Astrocyte (in vitro differentiated cells and primary cell): ENCODE measurements at regions not wholly inside any gene's neighbourhood (a gene's known extent, or its start where the extent isn't known, plus 50 kb on each side); places are given as distances from the start of the nearest gene placed in this dataset.

Experiments
- DNase-seq: peaks from one replicate; pipeline ENCODE4 v3.0.0-alpha.2; 2010; ENCODE audit warnings: low read depth
- FAIRE-seq: peaks from 2 replicates; lab custom pipeline; 2011; peaks lifted over from hg19 to GRCh38; lab: Jason Lieb, UNC
- H2AFZ ChIP-seq: 2 replicates; pipeline ENCODE4 v1.6.0; 2012; ENCODE audit warnings: low read depth, low read length, inconsistent platforms
- H3K27ac ChIP-seq: 2 replicates; pipeline ENCODE4 v1.5.1; 2011; ENCODE audit warnings: low read depth, low read length, inconsistent platforms
- H3K27me3 ChIP-seq: 2 replicates; pipeline ENCODE4 v1.6.0; 2011; ENCODE audit warnings: low read length, inconsistent platforms; ENCODE audit not compliant: insufficient read depth
- H3K36me3 ChIP-seq: 2 replicates; pipeline ENCODE4 v1.5.1; 2011; ENCODE audit warnings: low read length, inconsistent platforms; ENCODE audit not compliant: insufficient read depth
- H3K4me1 ChIP-seq: 2 replicates; pipeline ENCODE4 v1.5.1; 2011; ENCODE audit warnings: low read length, inconsistent platforms; ENCODE audit not compliant: insufficient read depth
- H3K4me2 ChIP-seq: 2 replicates; pipeline ENCODE4 v1.6.0; 2012; ENCODE audit warnings: low read length, inconsistent platforms
- H3K4me3 ChIP-seq: 2 replicates; pipeline ENCODE4 v1.5.1; 2011; ENCODE audit warnings: low read depth, mild to moderate bottlenecking, low read length, inconsistent platforms; ENCODE audit not compliant: insufficient read depth
- H3K79me2 ChIP-seq: 2 replicates; pipeline ENCODE4 v1.6.0; 2012; ENCODE audit warnings: mild to moderate bottlenecking, low read length, inconsistent platforms; ENCODE audit not compliant: insufficient read depth
- H3K9ac ChIP-seq: 2 replicates; pipeline ENCODE4 v1.6.0; 2012; ENCODE audit warnings: mild to moderate bottlenecking, low read length, inconsistent platforms
- H3K9me3 ChIP-seq: 2 replicates; pipeline ENCODE4 v1.5.1; 2012; ENCODE audit warnings: low read depth, mild to moderate bottlenecking, low read length, inconsistent platforms; ENCODE audit not compliant: insufficient read depth
- H4K20me1 ChIP-seq: 2 replicates; pipeline ENCODE4 v1.6.0; 2012; ENCODE audit warnings: low read length, inconsistent platforms; ENCODE audit not compliant: insufficient read depth
- H3K27ac Mint-ChIP-seq: one replicate; pipeline ENCODE4 v1.8.0; 2021; ENCODE audit warnings: mild to moderate bottlenecking, mixed read lengths; ENCODE audit not compliant: unreplicated experiment
- H3K27me3 Mint-ChIP-seq: one replicate; pipeline ENCODE4 v1.8.0; 2021; ENCODE audit warnings: low read depth, mixed read lengths; ENCODE audit not compliant: unreplicated experiment
- H3K36me3 Mint-ChIP-seq: one replicate; pipeline ENCODE4 v1.8.0; 2021; ENCODE audit warnings: low read depth, mixed read lengths; ENCODE audit not compliant: unreplicated experiment
- H3K4me1 Mint-ChIP-seq: one replicate; pipeline ENCODE4 v1.8.0; 2021; ENCODE audit warnings: low read depth, mixed read lengths; ENCODE audit not compliant: unreplicated experiment
- H3K4me3 Mint-ChIP-seq: one replicate; pipeline ENCODE4 v1.8.0; 2021; ENCODE audit warnings: mild to moderate bottlenecking, moderate library complexity, mixed read lengths; ENCODE audit not compliant: unreplicated experiment
- H3K9me3 Mint-ChIP-seq: one replicate; pipeline ENCODE4 v1.8.0; 2021; ENCODE audit warnings: mild to moderate bottlenecking, mixed read lengths; ENCODE audit not compliant: unreplicated experiment
- CTCF ChIP-seq: IDR thresholded peaks from 2 replicates; pipeline ENCODE4 v1.5.1; 2011; ENCODE audit warnings: low read depth, mild to moderate bottlenecking, inconsistent platforms, low read length, moderate library complexity; ENCODE audit not compliant: insufficient read depth
- EZH2 ChIP-seq: IDR thresholded peaks from 2 replicates; pipeline ENCODE4 v1.6.1; 2012; ENCODE audit warnings: mild to moderate bottlenecking, low read length, inconsistent platforms; ENCODE audit not compliant: insufficient read depth

GRCh38 chr16:17930280-17930679 is 406.3 kb downstream of the NPIPA8 start:
- no peaks in the 10 kb centered on the region for H3K36me3 Mint-ChIP-seq
- Histone ChIP-seq H3K27me3 (no peaks in the 10 kb centered on the region), H3K4me1 (no peaks in the 10 kb centered on the region), H3K9me3 (no peaks in the 10 kb centered on the region), H3K79me2 (no peaks in the 10 kb centered on the region), H4K20me1 (no peaks in the 10 kb centered on the region), H3K4me2 (no peak overlapping the region), H3K36me3 (no peaks in the 10 kb centered on the region), H3K27ac (no peak overlapping the region), H3K9ac (no peak overlapping the region), H3K4me3 (no peak overlapping the region), H2AFZ (no peak overlapping the region)
- no peaks in the 10 kb centered on the region for H3K4me1 Mint-ChIP-seq
- peaks cover 4% of the 10 kb centered on the region for H3K27me3 Mint-ChIP-seq
- DNase-seq = no peak
- peaks cover 2% of the 10 kb centered on the region for H3K9me3 Mint-ChIP-seq
- H3K4me3 Mint-ChIP-seq = no peak overlapping the region
- no peak for TF ChIP-seq EZH2
- no peak for TF ChIP-seq CTCF
- no peak overlapping the region for H3K27ac Mint-ChIP-seq
- no peak for FAIRE-seq

GRCh38 chr16:17926866-17927399 is 409.6 kb downstream of the NPIPA8 start:
- no peak overlapping the region for H3K4me3 ChIP-seq
- no peak overlapping the region for H3K27ac Mint-ChIP-seq
- no peaks in the 10 kb centered on the region for H3K36me3 ChIP-seq
- TF ChIP-seq EZH2 (no peak), CTCF (no peak)
- no peak overlapping the region for H3K4me2 ChIP-seq
- H3K4me1 ChIP-seq = no peaks in the 10 kb centered on the region
- no peaks in the 10 kb centered on the region for H3K9me3 ChIP-seq
- no peaks in the 10 kb centered on the region for H3K27me3 ChIP-seq
- peaks cover 4% of the 10 kb centered on the region for H3K27me3 Mint-ChIP-seq
- H3K79me2 ChIP-seq = no peaks in the 10 kb centered on the region
- no peak overlapping the region for H3K4me3 Mint-ChIP-seq
- no peak for FAIRE-seq
- no peak overlapping the region for H2AFZ ChIP-seq
- no peak for DNase-seq
- no peaks in the 10 kb centered on the region for H3K4me1 Mint-ChIP-seq
- no peaks in the 10 kb centered on the region for H3K36me3 Mint-ChIP-seq
- H3K9me3 Mint-ChIP-seq = no peaks in the 10 kb centered on the region
- no peaks in the 10 kb centered on the region for H4K20me1 ChIP-seq
- H3K9ac ChIP-seq = no peak overlapping the region
- H3K27ac ChIP-seq = no peak overlapping the region

- Histone ChIP-seq H3K27me3 (no peaks in the 10 kb centered on the region), H3K9ac (no peak overlapping the region), H3K4me2 (no peak overlapping the region), H3K9me3 (no peaks in the 10 kb centered on the region), H2AFZ (no peak overlapping the region), H3K4me1 (no peaks in the 10 kb centered on the region), H3K4me3 (no peak overlapping the region), H3K36me3 (no peaks in the 10 kb centered on the region), H3K79me2 (no peaks in the 10 kb centered on the region), H3K27ac (no peak overlapping the region), H4K20me1 (no peaks in the 10 kb centered on the region)
- Mint-ChIP-seq H3K4me1 (no peaks in the 10 kb centered on the region), H3K36me3 (no peaks in the 10 kb centered on the region), H3K27me3 (peaks cover 1% of the 10 kb centered on the region), H3K9me3 (no peaks in the 10 kb centered on the region), H3K4me3 (no peak overlapping the region), H3K27ac (no peak overlapping the region)
- TF ChIP-seq EZH2 (no peak), CTCF (no peak)
- no peak for DNase-seq
- no peak for FAIRE-seq
These were observed 410.1 kb downstream of the NPIPA8 start for GRCh38 chr16:17926461-17926860.
